ENCODE measurements at regions not wholly inside any gene's neighbourhood (a gene's known extent, or its start where the extent isn't known, plus 50 kb on each side); places are given as distances from the start of the nearest gene placed in this dataset.

GRCh38 chr1:68366572-68366971, 83.2 kb downstream of the RPE65 start:
- Histone ChIP-seq H3K27ac (ENCODE audit: low read depth in 1 of 2, low read length in 1 of 2) (no peak overlapping the region), H3K27me3 (ENCODE audit: control insufficient read depth in 3 of 3, insufficient read depth in 3 of 3, low read length in 2 of 3) (no peaks in the 10 kb centered on the region), H3K4me3 (no peak overlapping the region), H3K9ac (ENCODE audit: insufficient read depth in 1 of 2, low read length in 2 of 2) (no peak overlapping the region), H3K4me1 (ENCODE audit: control insufficient read depth in 5 of 5, insufficient read depth in 5 of 5, low read length in 5 of 5) (peaks cover 0 to 2% (median 0%) of the 10 kb centered on the region in 5 donors), H3K36me3 (ENCODE audit: control insufficient read depth in 4 of 4, insufficient read depth in 4 of 4, low read length in 4 of 4) (no peaks in the 10 kb centered on the region), H3K9me3 (ENCODE audit: control insufficient read depth in 4 of 4, insufficient read depth in 3 of 4, low read length in 3 of 4) (no peaks in the 10 kb centered on the region)
- TF ChIP-seq CTCF (IDR thresholded peaks at IDR 0.05; ENCODE audit: control extremely low read depth, extremely low read depth): no peak
- WGBS, 2 donors: 85 to 91% methylated on average over 5 of the region's 5 CpGs
- no peak for ATAC-seq (ENCODE audit: insufficient read depth, low FRiP score)
- peak; percentile 24 to 36 (median 26) for DNase-seq

GRCh38 chr1:68365709-68366382, 83.9 kb downstream of the RPE65 start:
- Histone ChIP-seq H3K36me3 (ENCODE audit: control insufficient read depth in 4 of 4, insufficient read depth in 4 of 4, low read length in 4 of 4) (no peaks in the 10 kb centered on the region), H3K9ac (ENCODE audit: insufficient read depth in 1 of 2, low read length in 2 of 2) (no peak overlapping the region), H3K27me3 (ENCODE audit: control insufficient read depth in 3 of 3, insufficient read depth in 3 of 3, low read length in 2 of 3) (no peaks in the 10 kb centered on the region), H3K27ac (ENCODE audit: low read depth in 1 of 2, low read length in 1 of 2) (no peak overlapping the region), H3K4me3 (no peak overlapping the region), H3K9me3 (ENCODE audit: control insufficient read depth in 4 of 4, insufficient read depth in 3 of 4, low read length in 3 of 4) (no peaks in the 10 kb centered on the region), H3K4me1 (ENCODE audit: control insufficient read depth in 5 of 5, insufficient read depth in 5 of 5, low read length in 5 of 5) (peaks cover 0 to 2% (median 0%) of the 10 kb centered on the region in 5 donors)
- DNase-seq: no peak
- WGBS, 2 donors: 93 to 99% methylated on average over 1 of the region's 1 CpG
- no peak for ATAC-seq (ENCODE audit: insufficient read depth, low FRiP score)
- TF ChIP-seq CTCF (IDR thresholded peaks at IDR 0.05; ENCODE audit: control extremely low read depth, extremely low read depth): no peak

- Histone ChIP-seq H3K27me3 (ENCODE audit: control insufficient read depth in 3 of 3, insufficient read depth in 3 of 3, low read length in 2 of 3) (no peaks in the 10 kb centered on the region), H3K9me3 (ENCODE audit: control insufficient read depth in 4 of 4, insufficient read depth in 3 of 4, low read length in 3 of 4) (no peaks in the 10 kb centered on the region), H3K4me3 (no peak overlapping the region), H3K27ac (ENCODE audit: low read depth in 1 of 2, low read length in 1 of 2) (no peak overlapping the region), H3K36me3 (ENCODE audit: control insufficient read depth in 4 of 4, insufficient read depth in 4 of 4, low read length in 4 of 4) (no peaks in the 10 kb centered on the region), H3K9ac (ENCODE audit: insufficient read depth in 1 of 2, low read length in 2 of 2) (no peak overlapping the region), H3K4me1 (ENCODE audit: control insufficient read depth in 5 of 5, insufficient read depth in 5 of 5, low read length in 5 of 5) (peaks cover 0 to 4% (median 0%) of the 10 kb centered on the region in 5 donors)
- ATAC-seq (ENCODE audit: insufficient read depth, low FRiP score) (no peak), DNase-seq (no peak)
- no peak for TF ChIP-seq CTCF (IDR thresholded peaks at IDR 0.05; ENCODE audit: control extremely low read depth, extremely low read depth)
These were observed 86.4 kb downstream of the RPE65 start for GRCh38 chr1:68363339-68363738.

All from lung (tissue), 11 donors.